NCI-H1694 (cell line): ENCODE measurements at regions not wholly inside any gene's neighbourhood (a gene's known extent, or its start where the extent isn't known, plus 50 kb on each side); places are given as distances from the start of the nearest gene placed in this dataset.

Source experiments
- DNase-seq: peaks from one replicate; lab custom pipeline; 2025; lab: John Stamatoyannopoulos, UW

GRCh38 chr9:107721705-107722245 is 232.2 kb upstream of the KLF4 start:
- DNase-seq, result no peak

- no peak for DNase-seq
Measured at GRCh38 chr9:107720501-107720900, 230.9 kb upstream of the KLF4 start.

- DNase-seq, result no peak
Measured at GRCh38 chr9:107717529-107718314, 228.2 kb upstream of the KLF4 start.

- no peak for DNase-seq
Measured at GRCh38 chr9:107715740-107716139, 226.2 kb upstream of the KLF4 start.

GRCh38 chr9:107713470-107713869 is 223.9 kb upstream of the KLF4 start:
- no peak for DNase-seq

GRCh38 chr9:107712390-107712789 is 222.8 kb upstream of the KLF4 start:
- no peak for DNase-seq

- peak; percentile 48 for DNase-seq
Measured at GRCh38 chr9:107711542-107711941, 222.0 kb upstream of the KLF4 start.

GRCh38 chr9:107710953-107711352 is 221.4 kb upstream of the KLF4 start:
- DNase-seq, result no peak

GRCh38 chr9:107710546-107710945 is 221.0 kb upstream of the KLF4 start:
- DNase-seq, result no peak

GRCh38 chr9:107708791-107709190 is 219.2 kb upstream of the KLF4 start:
- no peak for DNase-seq

- no peak for DNase-seq
Measured at GRCh38 chr9:107707915-107708441, 218.4 kb upstream of the KLF4 start.

- no peak for DNase-seq
Measured at GRCh38 chr9:107707428-107707837, 217.9 kb upstream of the KLF4 start.

- no peak for DNase-seq
Measured at GRCh38 chr9:107706701-107707427, 217.3 kb upstream of the KLF4 start.

- DNase-seq, result no peak
Measured at GRCh38 chr9:107705521-107705920, 216.0 kb upstream of the KLF4 start.

GRCh38 chr9:107704774-107705173 is 215.2 kb upstream of the KLF4 start:
- DNase-seq, result no peak

GRCh38 chr9:107703651-107704050 is 214.1 kb upstream of the KLF4 start:
- no peak for DNase-seq

- no peak for DNase-seq
Measured at GRCh38 chr9:107700847-107701246, 211.3 kb upstream of the KLF4 start.

- no peak for DNase-seq
Measured at GRCh38 chr9:107699231-107699630, 209.7 kb upstream of the KLF4 start.

GRCh38 chr9:107698779-107699178 is 209.2 kb upstream of the KLF4 start:
- DNase-seq, result no peak

GRCh38 chr9:107696302-107696701 is 206.7 kb upstream of the KLF4 start:
- no peak for DNase-seq

- DNase-seq, result no peak
Measured at GRCh38 chr9:107694390-107694789, 204.8 kb upstream of the KLF4 start.

GRCh38 chr9:107693625-107694326 is 204.2 kb upstream of the KLF4 start:
- peak; percentile 60 for DNase-seq
